Stimulated activated naive B cell treated with anti-CD40 and anti-IgM and Interleukin-4, amounts not matched to agents 10 μg/mL and 1 μg/mL and 100 μg/mL, for 72 hours (primary cell): ENCODE measurements at regions not wholly inside any gene's neighbourhood (a gene's known extent, or its start where the extent isn't known, plus 50 kb on each side); places are given as distances from the start of the nearest gene placed in this dataset.

Experiments
- ATAC-seq, 2 donors: fragments of 150-1000 bp; cut with Tn5 transposase; replicated peaks; 2 replicates each; pipeline ENCODE4 v1.10.0; 2021; ENCODE audit warnings: moderate library complexity in 1 of 2
- DNase-seq: peaks from one replicate; pipeline ENCODE4 v3.0.0; 2021
- H3K27ac Mint-ChIP-seq: one replicate; pipeline ENCODE4 v1.8.0; 2022; ENCODE audit warnings: mild to moderate bottlenecking, mixed read lengths
- H3K27me3 Mint-ChIP-seq, 2 donors: one replicate each; pipeline ENCODE4 v1.8.0; 2022; ENCODE audit warnings: mixed read lengths in 2 of 2
- H3K36me3 Mint-ChIP-seq, 2 donors: one replicate each; pipeline ENCODE4 v1.8.0; 2022; ENCODE audit warnings: mixed read lengths in 2 of 2, mild to moderate bottlenecking in 1 of 2
- H3K4me1 Mint-ChIP-seq, 2 donors: one replicate each; pipeline ENCODE4 v1.8.0; 2022; ENCODE audit warnings: mixed read lengths in 2 of 2, mild to moderate bottlenecking in 1 of 2
- H3K4me3 Mint-ChIP-seq, 2 donors: one replicate each; pipeline ENCODE4 v1.8.0; 2022; ENCODE audit warnings: mild to moderate bottlenecking in 2 of 2, mixed read lengths in 2 of 2, moderate library complexity in 1 of 2
- H3K9me3 Mint-ChIP-seq, 2 donors: one replicate each; pipeline ENCODE4 v1.8.0; 2022; ENCODE audit warnings: mixed read lengths in 2 of 2, mild to moderate bottlenecking in 1 of 2

- ATAC-seq (no peak), DNase-seq (no peak)
- H3K9me3 Mint-ChIP-seq = peaks cover 1 to 7% of the 10 kb centered on the region in 2 donors
- no peak overlapping the region for H3K4me3 Mint-ChIP-seq
- peaks cover 69 to 96% of the 10 kb centered on the region in 2 donors for H3K4me1 Mint-ChIP-seq
- peak overlapping the region; percentile 79 for H3K27ac Mint-ChIP-seq
- no peaks in the 10 kb centered on the region for H3K36me3 Mint-ChIP-seq
- no peaks in the 10 kb centered on the region for H3K27me3 Mint-ChIP-seq
Observed at GRCh38 chr2:136251885-136252585, 134.1 kb upstream of the CXCR4 start.

- no peak for ATAC-seq
- no peaks in the 10 kb centered on the region for H3K36me3 Mint-ChIP-seq
- no peak overlapping the region for H3K4me3 Mint-ChIP-seq
- H3K27ac Mint-ChIP-seq = peak overlapping the region; percentile 79
- no peaks in the 10 kb centered on the region for H3K27me3 Mint-ChIP-seq
- H3K4me1 Mint-ChIP-seq = peaks cover 65 to 95% of the 10 kb centered on the region in 2 donors
- peaks cover 1 to 7% of the 10 kb centered on the region in 2 donors for H3K9me3 Mint-ChIP-seq
- no peak for DNase-seq
Observed at GRCh38 chr2:136251197-136251884, 133.4 kb upstream of the CXCR4 start.

- DNase-seq (no peak), ATAC-seq (no peak)
- Mint-ChIP-seq H3K27ac (no peak overlapping the region), H3K9me3 (peaks cover 1 to 7% of the 10 kb centered on the region in 2 donors), H3K36me3 (no peaks in the 10 kb centered on the region), H3K27me3 (no peaks in the 10 kb centered on the region), H3K4me3 (no peak overlapping the region), H3K4me1 (peaks cover 58 to 94% of the 10 kb centered on the region in 2 donors)
Observed at GRCh38 chr2:136250131-136250530, 132.2 kb upstream of the CXCR4 start.

- H3K9me3 Mint-ChIP-seq = peaks cover 1 to 7% of the 10 kb centered on the region in 2 donors
- peak overlapping the region; percentile 63 for H3K27ac Mint-ChIP-seq
- DNase-seq (no peak), ATAC-seq (no peak)
- no peaks in the 10 kb centered on the region for H3K27me3 Mint-ChIP-seq
- no peak overlapping the region for H3K4me3 Mint-ChIP-seq
- no peaks in the 10 kb centered on the region for H3K36me3 Mint-ChIP-seq
- H3K4me1 Mint-ChIP-seq = peaks cover 55 to 94% of the 10 kb centered on the region in 2 donors
Observed at GRCh38 chr2:136248907-136249306, 131.0 kb upstream of the CXCR4 start.

- Mint-ChIP-seq H3K27me3 (no peaks in the 10 kb centered on the region), H3K27ac (peak overlapping the region; percentile 26), H3K4me3 (no peak overlapping the region), H3K36me3 (no peaks in the 10 kb centered on the region), H3K9me3 (peaks cover 1 to 7% of the 10 kb centered on the region in 2 donors), H3K4me1 (peaks cover 52 to 94% of the 10 kb centered on the region in 2 donors)
- DNase-seq (no peak), ATAC-seq (no peak)
Observed at GRCh38 chr2:136248242-136248641, 130.3 kb upstream of the CXCR4 start.

- Mint-ChIP-seq H3K9me3 (peaks cover 1 to 7% of the 10 kb centered on the region in 2 donors), H3K27ac (peak overlapping the region; percentile 92), H3K4me3 (no peak overlapping the region), H3K4me1 (peaks cover 55 to 95% of the 10 kb centered on the region in 2 donors), H3K36me3 (no peaks in the 10 kb centered on the region), H3K27me3 (no peaks in the 10 kb centered on the region)
- no peak for DNase-seq
- no peak for ATAC-seq
Observed at GRCh38 chr2:136247204-136247950, 129.4 kb upstream of the CXCR4 start.

- Mint-ChIP-seq H3K27ac (peak overlapping the region; percentile 89), H3K36me3 (no peaks in the 10 kb centered on the region), H3K27me3 (no peaks in the 10 kb centered on the region), H3K9me3 (peaks cover 1 to 7% of the 10 kb centered on the region in 2 donors), H3K4me1 (peaks cover 51 to 95% of the 10 kb centered on the region in 2 donors), H3K4me3 (peak overlapping the region; percentile 25 to 51)
- ATAC-seq = peak; percentile 91
- peak; percentile 67 for DNase-seq
Observed at GRCh38 chr2:136246086-136246669, 128.2 kb upstream of the CXCR4 start.

GRCh38 chr2:136245211-136245610, 127.3 kb upstream of the CXCR4 start:
- Mint-ChIP-seq H3K27me3 (no peaks in the 10 kb centered on the region), H3K27ac (peak overlapping the region; percentile 95), H3K4me3 (peak overlapping the region; percentile 13 to 28), H3K4me1 (peaks cover 50 to 95% of the 10 kb centered on the region in 2 donors), H3K9me3 (peaks cover 1% of the 10 kb centered on the region in 2 donors), H3K36me3 (peaks cover 0 to 2% of the 10 kb centered on the region in 2 donors)
- ATAC-seq (no peak), DNase-seq (no peak)

- ATAC-seq = no peak
- H3K27ac Mint-ChIP-seq = peak overlapping the region; percentile 95
- peaks cover 0 to 2% of the 10 kb centered on the region in 2 donors for H3K36me3 Mint-ChIP-seq
- peaks cover 0 to 1% of the 10 kb centered on the region in 2 donors for H3K9me3 Mint-ChIP-seq
- no peak overlapping the region for H3K4me3 Mint-ChIP-seq
- no peaks in the 10 kb centered on the region for H3K27me3 Mint-ChIP-seq
- no peak for DNase-seq
- H3K4me1 Mint-ChIP-seq = peaks cover 53 to 96% of the 10 kb centered on the region in 2 donors
Observed at GRCh38 chr2:136244536-136244885, 126.6 kb upstream of the CXCR4 start.

- H3K4me1 Mint-ChIP-seq = peaks cover 54 to 96% of the 10 kb centered on the region in 2 donors
- peak overlapping the region; percentile 95 for H3K27ac Mint-ChIP-seq
- H3K27me3 Mint-ChIP-seq = no peaks in the 10 kb centered on the region
- ATAC-seq (no peak), DNase-seq (no peak)
- peaks cover 0 to 2% of the 10 kb centered on the region in 2 donors for H3K36me3 Mint-ChIP-seq
- H3K4me3 Mint-ChIP-seq = no peak overlapping the region
- no peaks in the 10 kb centered on the region for H3K9me3 Mint-ChIP-seq
Observed at GRCh38 chr2:136243638-136244535, 125.9 kb upstream of the CXCR4 start.

GRCh38 chr2:136242687-136243277, 124.8 kb upstream of the CXCR4 start:
- H3K4me3 Mint-ChIP-seq = peak overlapping the region in 1 of 2 donors; percentile 5
- H3K27ac Mint-ChIP-seq = peak overlapping the region; percentile 82
- no peaks in the 10 kb centered on the region for H3K9me3 Mint-ChIP-seq
- DNase-seq (no peak), ATAC-seq (no peak)
- peaks cover 0 to 2% of the 10 kb centered on the region in 2 donors for H3K36me3 Mint-ChIP-seq
- H3K4me1 Mint-ChIP-seq = peaks cover 53 to 95% of the 10 kb centered on the region in 2 donors
- no peaks in the 10 kb centered on the region for H3K27me3 Mint-ChIP-seq

GRCh38 chr2:136242100-136242499, 124.2 kb upstream of the CXCR4 start:
- Mint-ChIP-seq H3K36me3 (peaks cover 0 to 2% of the 10 kb centered on the region in 2 donors), H3K4me1 (peaks cover 51 to 91% of the 10 kb centered on the region in 2 donors), H3K9me3 (no peaks in the 10 kb centered on the region), H3K27me3 (no peaks in the 10 kb centered on the region), H3K27ac (peak overlapping the region; percentile 82), H3K4me3 (no peak overlapping the region)
- ATAC-seq = no peak
- DNase-seq = no peak

- peak; percentile 72 for DNase-seq
- H3K36me3 Mint-ChIP-seq = peaks cover 2 to 3% of the 10 kb centered on the region in 2 donors
- ATAC-seq = peak; percentile 77 to 78
- peak overlapping the region; percentile 26 to 70 for H3K4me3 Mint-ChIP-seq
- H3K27me3 Mint-ChIP-seq = no peaks in the 10 kb centered on the region
- peaks cover 0 to 1% of the 10 kb centered on the region in 2 donors for H3K9me3 Mint-ChIP-seq
- peaks cover 61 to 92% of the 10 kb centered on the region in 2 donors for H3K4me1 Mint-ChIP-seq
- peak overlapping the region; percentile 97 for H3K27ac Mint-ChIP-seq
Observed at GRCh38 chr2:136239079-136239685, 121.2 kb upstream of the CXCR4 start.
